Loucy (cell line): ENCODE measurements at regions not wholly inside any gene's neighbourhood (a gene's known extent, or its start where the extent isn't known, plus 50 kb on each side); places are given as distances from the start of the nearest gene placed in this dataset.

Experiments used
- H2AFZ ChIP-seq: fragments of 200-600 bp; sonication (generic); 2 replicates; pipeline ENCODE4 v1.6.0; 2016; ENCODE audit warnings: antibody characterized with exemption, mild to moderate bottlenecking, low read length, moderate library complexity
- H3F3A ChIP-seq: fragments of 200-600 bp; 2 replicates; pipeline ENCODE4 v1.6.0; 2016; ENCODE audit warnings: antibody characterized with exemption, low read depth, mild to moderate bottlenecking
- H3K27me3 ChIP-seq: fragments of 200-600 bp; sonication (generic); 2 replicates; pipeline ENCODE4 v1.6.1; 2014; ENCODE audit warnings: low read length, mild to moderate bottlenecking; ENCODE audit not compliant: insufficient read depth, poor library complexity, severe bottlenecking
- H3K36me3 ChIP-seq: fragments of 200-600 bp; sonication (generic); 2 replicates; pipeline ENCODE4 v1.6.1; 2016; ENCODE audit warnings: low read length; ENCODE audit not compliant: insufficient read depth
- H3K4me1 ChIP-seq: fragments of 200-600 bp; sonication (generic); 2 replicates; pipeline ENCODE4 v1.5.1; 2014; ENCODE audit warnings: low read length, mild to moderate bottlenecking; ENCODE audit not compliant: insufficient read depth, poor library complexity, severe bottlenecking
- H3K4me2 ChIP-seq: fragments of 200-600 bp; sonication (generic); 2 replicates; pipeline ENCODE4 v1.6.0; 2014; ENCODE audit warnings: antibody characterized with exemption, low read length, low read depth, mild to moderate bottlenecking; ENCODE audit not compliant: poor library complexity, severe bottlenecking
- H3K4me3 ChIP-seq: fragments of 200-600 bp; sonication (generic); 2 replicates; pipeline ENCODE4 v1.5.1; 2014; ENCODE audit warnings: low read length, mild to moderate bottlenecking, mixed read lengths; ENCODE audit not compliant: poor library complexity, severe bottlenecking
- H3K79me2 ChIP-seq: fragments of 200-600 bp; sonication (generic); 2 replicates; pipeline ENCODE4 v1.6.1; 2014; ENCODE audit warnings: low read length; ENCODE audit not compliant: insufficient read depth
- H3K9ac ChIP-seq: fragments of 200-600 bp; sonication (generic); 2 replicates; pipeline ENCODE4 v1.6.0; 2014; ENCODE audit warnings: mild to moderate bottlenecking, low read depth, low read length, moderate library complexity; ENCODE audit not compliant: poor library complexity, severe bottlenecking
- H3K9me2 ChIP-seq: fragments of 200-600 bp; sonication (generic); replicated peaks from 2 replicates; pipeline ENCODE4 v1.6.1; 2016; ENCODE audit warnings: low read depth, low read length, mixed read lengths
- H3K9me3 ChIP-seq: fragments of 200-600 bp; sonication (generic); 2 replicates; pipeline ENCODE4 v1.6.1; 2014; ENCODE audit warnings: mild to moderate bottlenecking, antibody characterized with exemption, low read length, low read depth; ENCODE audit not compliant: insufficient read depth
- H4K20me1 ChIP-seq: fragments of 200-600 bp; sonication (generic); 2 replicates; pipeline ENCODE4 v1.6.0; 2014; ENCODE audit warnings: antibody characterized with exemption, low read length, mild to moderate bottlenecking; ENCODE audit not compliant: insufficient read depth, poor library complexity, severe bottlenecking
- EZH2phosphoT487 ChIP-seq: fragments of 200-600 bp; IDR thresholded peaks from 2 replicates; pipeline ENCODE4 v1.6.1; 2018; ENCODE audit warnings: antibody characterized with exemption, mild to moderate bottlenecking, moderate library complexity, borderline replicate concordance
- TF ChIP-seq, protein P1 (sequence below): fragments of 200-600 bp; sonication (generic); conservative IDR thresholded peaks from 2 replicates; pipeline ENCODE4 v1.5.1; 2014; ENCODE audit warnings: mild to moderate bottlenecking, antibody characterized with exemption, low read length

GRCh38 chr11:23112390-23112789 lies 252.1 kb upstream of the CCDC179 start:
- H3K4me1 ChIP-seq, result no peaks in the 10 kb centered on the region
- no peaks in the 10 kb centered on the region for H3F3A ChIP-seq
- H3K27me3 ChIP-seq, result no peaks in the 10 kb centered on the region
- no peaks in the 10 kb centered on the region for H3K9me2 ChIP-seq
- no peak overlapping the region for H2AFZ ChIP-seq
- no peaks in the 10 kb centered on the region for H3K36me3 ChIP-seq
- no peaks in the 10 kb centered on the region for H3K9me3 ChIP-seq
- H3K79me2 ChIP-seq, result no peaks in the 10 kb centered on the region
- H3K4me3 ChIP-seq, result no peak overlapping the region
- no peak for TF ChIP-seq EZH2phosphoT487
- TF ChIP-seq, protein P1, sequence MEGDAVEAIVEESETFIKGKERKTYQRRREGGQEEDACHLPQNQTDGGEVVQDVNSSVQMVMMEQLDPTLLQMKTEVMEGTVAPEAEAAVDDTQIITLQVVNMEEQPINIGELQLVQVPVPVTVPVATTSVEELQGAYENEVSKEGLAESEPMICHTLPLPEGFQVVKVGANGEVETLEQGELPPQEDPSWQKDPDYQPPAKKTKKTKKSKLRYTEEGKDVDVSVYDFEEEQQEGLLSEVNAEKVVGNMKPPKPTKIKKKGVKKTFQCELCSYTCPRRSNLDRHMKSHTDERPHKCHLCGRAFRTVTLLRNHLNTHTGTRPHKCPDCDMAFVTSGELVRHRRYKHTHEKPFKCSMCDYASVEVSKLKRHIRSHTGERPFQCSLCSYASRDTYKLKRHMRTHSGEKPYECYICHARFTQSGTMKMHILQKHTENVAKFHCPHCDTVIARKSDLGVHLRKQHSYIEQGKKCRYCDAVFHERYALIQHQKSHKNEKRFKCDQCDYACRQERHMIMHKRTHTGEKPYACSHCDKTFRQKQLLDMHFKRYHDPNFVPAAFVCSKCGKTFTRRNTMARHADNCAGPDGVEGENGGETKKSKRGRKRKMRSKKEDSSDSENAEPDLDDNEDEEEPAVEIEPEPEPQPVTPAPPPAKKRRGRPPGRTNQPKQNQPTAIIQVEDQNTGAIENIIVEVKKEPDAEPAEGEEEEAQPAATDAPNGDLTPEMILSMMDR, result no peak
- no peaks in the 10 kb centered on the region for H4K20me1 ChIP-seq
- no peak overlapping the region for H3K9ac ChIP-seq
- H3K4me2 ChIP-seq, result no peak overlapping the region

GRCh38 chr11:23112987-23113886 lies 253.0 kb upstream of the CCDC179 start:
- Histone ChIP-seq H4K20me1 (no peaks in the 10 kb centered on the region), H3K36me3 (no peaks in the 10 kb centered on the region), H3K9ac (no peak overlapping the region), H3K4me3 (no peak overlapping the region), H3K4me2 (no peak overlapping the region), H3K9me3 (no peaks in the 10 kb centered on the region), H3K79me2 (no peaks in the 10 kb centered on the region), H3K27me3 (no peaks in the 10 kb centered on the region), H3K9me2 (no peaks in the 10 kb centered on the region), H3K4me1 (no peaks in the 10 kb centered on the region), H3F3A (no peaks in the 10 kb centered on the region), H2AFZ (no peak overlapping the region)
- no peak for TF ChIP-seq EZH2phosphoT487
- TF ChIP-seq, protein P1, result peak; percentile 83

DNA sequence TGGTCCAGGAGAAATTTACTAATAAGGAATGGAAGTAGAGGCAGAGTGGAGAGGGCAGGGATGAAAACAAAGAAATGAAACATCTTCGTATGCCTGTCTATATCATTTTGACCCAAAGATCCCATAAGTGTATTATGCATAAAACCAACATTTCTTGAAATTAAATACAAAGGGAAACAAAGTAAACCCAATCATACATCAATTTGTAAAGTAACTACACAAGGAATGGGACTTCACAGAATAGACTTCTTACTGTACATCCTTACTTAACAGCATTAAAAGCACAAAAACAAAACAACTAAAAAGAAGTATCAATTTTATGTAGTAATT lies 253.6 kb upstream of the CCDC179 start:
- H3K9ac ChIP-seq, result no peak overlapping the region
- H3K4me2 ChIP-seq, result no peak overlapping the region
- H3K4me3 ChIP-seq, result no peak overlapping the region

More for the DNA sequence above, 253.6 kb upstream of the CCDC179 start:
- no peak overlapping the region for H2AFZ ChIP-seq
- no peak for TF ChIP-seq EZH2phosphoT487
- TF ChIP-seq, protein P1, result no peak
- H3K9me2 ChIP-seq, result no peaks in the 10 kb centered on the region
- H3K4me1 ChIP-seq, result no peaks in the 10 kb centered on the region
- H3K79me2 ChIP-seq, result no peaks in the 10 kb centered on the region
- H3K27me3 ChIP-seq, result no peaks in the 10 kb centered on the region
- no peaks in the 10 kb centered on the region for H3K9me3 ChIP-seq
- no peaks in the 10 kb centered on the region for H3F3A ChIP-seq
- no peaks in the 10 kb centered on the region for H4K20me1 ChIP-seq
- H3K36me3 ChIP-seq, result no peaks in the 10 kb centered on the region
